ENCODE measurements at regions not wholly inside any gene's neighbourhood (a gene's known extent, or its start where the extent isn't known, plus 50 kb on each side); places are given as distances from the start of the nearest gene placed in this dataset.
"Not testable (repeated sequence)": the region's sequence is repeated elsewhere in the genome, so short reads cannot be mapped to it uniquely, and the experiment has no call there.

GRCh38 chrX:35445912-35446311 is 352.2 kb upstream of the MAGEB16 start:
- no peak overlapping the region for H3K27ac ChIP-seq
- H3K27me3 ChIP-seq, result no peaks in the 10 kb centered on the region
- WGBS, 5 donors, result 56 to 81% (median 60%) methylated on average over 3 of the region's 3 CpGs
- no peak for TF ChIP-seq EP300 (IDR thresholded peaks at IDR 0.05)
- TF ChIP-seq CTCF (IDR thresholded peaks at IDR 0.05), result no peak
- no peak for TF ChIP-seq POLR2A (IDR thresholded peaks at IDR 0.05)
- TF ChIP-seq POLR2AphosphoS5 (IDR thresholded peaks at IDR 0.05), result no peak
- no peak for DNase-seq
- no peaks in the 10 kb centered on the region for H3K9me3 ChIP-seq
- intact Hi-C loops (cut with DNase I; ENCODE audit: low total_unique reads), result no loop called here
- no peaks in the 10 kb centered on the region for H3K36me3 ChIP-seq
- no peaks in the 10 kb centered on the region for H3K4me1 ChIP-seq
- no peak overlapping the region for H3K4me3 ChIP-seq

GRCh38 chrX:35456891-35457290 is 341.3 kb upstream of the MAGEB16 start:
- 80 to 94% (median 91%) methylated on average over 1 of the region's 1 CpG for WGBS, 5 donors
- intact Hi-C loops (cut with DNase I; ENCODE audit: low total_unique reads), result no loop called here
- DNase-seq, result no peak
- no peak for TF ChIP-seq POLR2AphosphoS5 (IDR thresholded peaks at IDR 0.05)
- TF ChIP-seq POLR2A (IDR thresholded peaks at IDR 0.05), result no peak
- TF ChIP-seq EP300 (IDR thresholded peaks at IDR 0.05), result no peak
- TF ChIP-seq CTCF (IDR thresholded peaks at IDR 0.05), result no peak
- H3K27ac ChIP-seq, result no peak overlapping the region
- H3K27me3 ChIP-seq, result no peaks in the 10 kb centered on the region
- H3K9me3 ChIP-seq, result no peaks in the 10 kb centered on the region
- no peaks in the 10 kb centered on the region for H3K36me3 ChIP-seq
- H3K4me3 ChIP-seq, result no peak overlapping the region
- no peaks in the 10 kb centered on the region for H3K4me1 ChIP-seq

GRCh38 chrX:35458142-35458541 is 340.0 kb upstream of the MAGEB16 start:
- Histone ChIP-seq H3K9me3 (no peaks in the 10 kb centered on the region), H3K27ac (no peak overlapping the region), H3K4me3 (no peak overlapping the region), H3K27me3 (no peaks in the 10 kb centered on the region), H3K4me1 (no peaks in the 10 kb centered on the region), H3K36me3 (no peaks in the 10 kb centered on the region)
- TF ChIP-seq POLR2AphosphoS5 (IDR thresholded peaks at IDR 0.05) (peak in 1 of 3 donors; percentile 8), POLR2A (IDR thresholded peaks at IDR 0.05) (no peak)
- DNase-seq, result no peak
- intact Hi-C loops (cut with DNase I; ENCODE audit: low total_unique reads), result no loop called here

GRCh38 chrX:35461164-35461563 is 337.0 kb upstream of the MAGEB16 start:
- DNase-seq, result no peak
- 48 to 83% (median 65%) methylated on average over 1 of the region's 1 CpG for WGBS, 5 donors
- no peak overlapping the region for H3K27ac ChIP-seq

GRCh38 chrX:35496671-35497070 is 301.5 kb upstream of the MAGEB16 start:
- H3K4me3 ChIP-seq; DNase-seq; H3K36me3 ChIP-seq; H3K27ac ChIP-seq; H3K9me3 ChIP-seq; intact Hi-C loops (cut with DNase I; ENCODE audit: low total_unique reads); H3K4me1 ChIP-seq; H3K27me3 ChIP-seq: not testable (repeated sequence)
- 71 to 90% (median 75%) methylated on average over 7 of the region's 7 CpGs for WGBS, 5 donors

More at GRCh38 chrX:35461164-35461563, 337.0 kb upstream of the MAGEB16 start:
- TF ChIP-seq EP300 (IDR thresholded peaks at IDR 0.05) (no peak), CTCF (IDR thresholded peaks at IDR 0.05) (no peak), POLR2AphosphoS5 (IDR thresholded peaks at IDR 0.05) (no peak), POLR2A (IDR thresholded peaks at IDR 0.05) (no peak)
- Histone ChIP-seq H3K27me3 (no peaks in the 10 kb centered on the region), H3K4me1 (no peaks in the 10 kb centered on the region), H3K36me3 (no peaks in the 10 kb centered on the region), H3K4me3 (no peak overlapping the region), H3K9me3 (no peaks in the 10 kb centered on the region)
- intact Hi-C loops (cut with DNase I; ENCODE audit: low total_unique reads), result no loop called here

- intact Hi-C loops (cut with DNase I; ENCODE audit: low total_unique reads); H3K9me3 ChIP-seq; H3K36me3 ChIP-seq; DNase-seq; H3K4me1 ChIP-seq; H3K4me3 ChIP-seq; H3K27me3 ChIP-seq; H3K27ac ChIP-seq: not testable (repeated sequence)
- WGBS, 5 donors, result 73 to 85% (median 81%) methylated on average over 7 of the region's 7 CpGs
Observed at GRCh38 chrX:35497453-35497852, 300.7 kb upstream of the MAGEB16 start.
